Nephron (organoid): ENCODE measurements at regions not wholly inside any gene's neighbourhood (a gene's known extent, or its start where the extent isn't known, plus 50 kb on each side); places are given as distances from the start of the nearest gene placed in this dataset.

Experiments
- H3K27ac Mint-ChIP-seq, 3 experiments: 2 replicates each; pipeline ENCODE4 v1.8.0; 2020; ENCODE audit warnings: mixed read lengths in 3 of 3, mild to moderate bottlenecking in 2 of 3, moderate library complexity in 1 of 3
- H3K27me3 Mint-ChIP-seq: 2 replicates; pipeline ENCODE4 v1.8.0; 2021; ENCODE audit warnings: low read depth, mild to moderate bottlenecking, moderate library complexity, mixed read lengths
- H3K36me3 Mint-ChIP-seq: 2 replicates; pipeline ENCODE4 v1.8.0; 2020; ENCODE audit warnings: low read depth, mixed read lengths
- H3K4me1 Mint-ChIP-seq: 2 replicates; pipeline ENCODE4 v1.8.0; 2020; ENCODE audit warnings: mixed read lengths
- H3K4me3 Mint-ChIP-seq, 3 experiments: 2 replicates each; pipeline ENCODE4 v1.8.0; 2020; ENCODE audit warnings: mild to moderate bottlenecking in 3 of 3, mixed read lengths in 3 of 3, moderate library complexity in 2 of 3
- H3K9me3 Mint-ChIP-seq: 2 replicates; pipeline ENCODE4 v1.8.0; 2020; ENCODE audit warnings: mixed read lengths
- TF ChIP-seq, protein P1 (sequence below), 3 experiments: fragments of 200-600 bp; sonication (generic); IDR thresholded peaks; one replicate each; pipeline ENCODE4 v1.5.0; 2021; ENCODE audit warnings: antibody characterized with exemption in 3 of 3; ENCODE audit not compliant: unreplicated experiment in 3 of 3

DNA sequence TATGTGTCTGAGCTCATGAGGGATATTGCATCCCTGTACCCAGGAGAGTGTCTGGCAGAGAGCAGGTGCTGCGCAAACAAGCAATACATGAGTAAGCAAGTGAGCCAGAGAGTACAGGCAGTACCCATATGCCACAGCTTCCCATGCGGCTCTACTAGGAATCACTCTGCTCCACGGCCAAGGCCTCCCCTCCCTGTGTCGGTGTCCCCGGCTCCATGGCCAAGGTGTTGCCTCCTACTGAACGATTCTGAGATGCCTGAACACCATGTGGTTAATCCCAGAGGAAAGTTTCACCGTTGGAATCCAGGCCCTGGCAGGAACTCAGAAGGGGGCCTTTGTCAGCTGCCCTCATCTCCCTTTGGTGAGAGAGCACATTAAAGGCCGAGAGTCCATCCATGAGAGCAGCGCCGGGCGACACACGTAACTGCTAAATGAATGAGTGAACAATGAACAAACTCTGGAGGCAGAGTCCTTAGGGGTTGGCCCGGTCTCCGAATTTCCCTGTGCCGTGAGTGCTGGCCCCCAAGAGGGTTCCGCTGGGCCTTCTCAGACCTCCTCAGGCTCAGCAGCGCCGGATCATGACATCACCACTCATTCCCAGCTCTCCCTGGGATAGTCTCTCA lies 136.0 kb upstream of the FAM20C start:
- peaks cover 19% of the 10 kb centered on the region for H3K27me3 Mint-ChIP-seq
- H3K4me3 Mint-ChIP-seq: no peak overlapping the region
- H3K27ac Mint-ChIP-seq: no peak overlapping the region
- H3K9me3 Mint-ChIP-seq: peaks cover 4% of the 10 kb centered on the region
- TF ChIP-seq, protein P1, sequence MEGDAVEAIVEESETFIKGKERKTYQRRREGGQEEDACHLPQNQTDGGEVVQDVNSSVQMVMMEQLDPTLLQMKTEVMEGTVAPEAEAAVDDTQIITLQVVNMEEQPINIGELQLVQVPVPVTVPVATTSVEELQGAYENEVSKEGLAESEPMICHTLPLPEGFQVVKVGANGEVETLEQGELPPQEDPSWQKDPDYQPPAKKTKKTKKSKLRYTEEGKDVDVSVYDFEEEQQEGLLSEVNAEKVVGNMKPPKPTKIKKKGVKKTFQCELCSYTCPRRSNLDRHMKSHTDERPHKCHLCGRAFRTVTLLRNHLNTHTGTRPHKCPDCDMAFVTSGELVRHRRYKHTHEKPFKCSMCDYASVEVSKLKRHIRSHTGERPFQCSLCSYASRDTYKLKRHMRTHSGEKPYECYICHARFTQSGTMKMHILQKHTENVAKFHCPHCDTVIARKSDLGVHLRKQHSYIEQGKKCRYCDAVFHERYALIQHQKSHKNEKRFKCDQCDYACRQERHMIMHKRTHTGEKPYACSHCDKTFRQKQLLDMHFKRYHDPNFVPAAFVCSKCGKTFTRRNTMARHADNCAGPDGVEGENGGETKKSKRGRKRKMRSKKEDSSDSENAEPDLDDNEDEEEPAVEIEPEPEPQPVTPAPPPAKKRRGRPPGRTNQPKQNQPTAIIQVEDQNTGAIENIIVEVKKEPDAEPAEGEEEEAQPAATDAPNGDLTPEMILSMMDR (IDR thresholded peaks at IDR 0.05; ENCODE audit: unreplicated experiment in 3 of 3): no peak
- H3K36me3 Mint-ChIP-seq: no peaks in the 10 kb centered on the region
- peaks cover 7% of the 10 kb centered on the region for H3K4me1 Mint-ChIP-seq

DNA sequence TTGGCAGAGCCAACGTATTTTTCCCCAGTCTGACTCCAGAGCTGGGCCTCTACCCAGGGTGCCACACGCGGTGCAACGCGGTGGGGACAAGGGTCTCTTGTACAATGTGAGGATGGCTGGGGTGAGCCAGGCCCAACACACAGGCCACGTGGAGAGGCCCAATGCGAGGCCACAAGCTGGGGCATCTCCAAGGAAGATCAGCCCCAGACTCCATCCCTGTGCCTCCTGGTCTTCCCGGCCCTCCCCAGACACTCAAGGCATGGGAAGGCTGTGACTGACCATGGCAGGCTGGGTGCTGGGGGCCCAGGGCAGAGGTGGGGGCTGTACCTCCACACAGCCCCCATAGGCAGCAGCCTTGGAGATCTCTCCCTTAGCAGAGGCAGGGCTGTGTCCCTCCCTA lies 135.3 kb upstream of the FAM20C start:
- Mint-ChIP-seq H3K27me3 (peaks cover 19% of the 10 kb centered on the region), H3K27ac (no peak overlapping the region), H3K36me3 (no peaks in the 10 kb centered on the region), H3K4me1 (peaks cover 7% of the 10 kb centered on the region), H3K9me3 (peaks cover under 1% of the 10 kb centered on the region), H3K4me3 (no peak overlapping the region)
- TF ChIP-seq, protein P1 (IDR thresholded peaks at IDR 0.05; ENCODE audit: unreplicated experiment in 3 of 3): no peak

DNA sequence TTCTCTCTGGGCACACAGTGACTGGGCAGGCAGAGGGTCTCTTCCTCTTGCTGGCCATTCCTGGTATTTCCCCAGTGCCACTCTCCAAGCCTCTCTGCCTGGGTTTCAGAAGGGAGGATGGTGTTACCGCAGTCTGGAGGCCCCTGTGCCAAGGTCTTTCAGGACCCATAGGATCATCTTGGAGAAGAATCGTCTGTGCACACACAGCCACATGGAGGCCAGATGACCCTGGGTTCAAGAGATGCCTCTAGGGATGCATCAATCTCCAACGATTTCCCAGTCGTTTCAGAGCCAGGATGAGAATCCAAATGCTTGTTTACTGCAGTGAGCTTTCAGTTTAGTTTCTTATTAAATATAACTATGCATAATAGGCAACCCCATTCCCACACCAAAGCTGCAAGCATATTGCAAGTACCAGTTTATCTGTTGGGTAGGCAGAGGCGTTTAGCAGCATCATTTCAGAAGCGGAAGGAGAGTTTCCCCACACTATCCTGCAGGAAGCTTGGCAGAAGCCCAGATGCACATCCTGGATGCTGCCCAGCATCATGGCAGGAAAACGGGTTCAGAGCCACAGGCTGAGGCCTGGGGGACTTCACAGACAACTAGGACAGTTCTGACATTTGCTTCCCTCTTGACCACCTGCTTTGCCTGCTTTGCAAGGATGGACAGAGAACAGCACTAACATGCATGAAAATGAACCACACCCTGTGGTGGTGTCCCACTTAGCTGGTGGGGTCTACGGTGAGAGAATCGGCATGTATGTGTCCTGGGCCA lies 134.7 kb upstream of the FAM20C start:
- peaks cover 7% of the 10 kb centered on the region for H3K4me1 Mint-ChIP-seq
- H3K36me3 Mint-ChIP-seq: no peaks in the 10 kb centered on the region
- TF ChIP-seq, protein P1 (IDR thresholded peaks at IDR 0.05; ENCODE audit: unreplicated experiment in 3 of 3): no peak
- H3K27me3 Mint-ChIP-seq: peaks cover 19% of the 10 kb centered on the region
- no peaks in the 10 kb centered on the region for H3K9me3 Mint-ChIP-seq
- no peak overlapping the region for H3K4me3 Mint-ChIP-seq
- H3K27ac Mint-ChIP-seq: no peak overlapping the region

DNA sequence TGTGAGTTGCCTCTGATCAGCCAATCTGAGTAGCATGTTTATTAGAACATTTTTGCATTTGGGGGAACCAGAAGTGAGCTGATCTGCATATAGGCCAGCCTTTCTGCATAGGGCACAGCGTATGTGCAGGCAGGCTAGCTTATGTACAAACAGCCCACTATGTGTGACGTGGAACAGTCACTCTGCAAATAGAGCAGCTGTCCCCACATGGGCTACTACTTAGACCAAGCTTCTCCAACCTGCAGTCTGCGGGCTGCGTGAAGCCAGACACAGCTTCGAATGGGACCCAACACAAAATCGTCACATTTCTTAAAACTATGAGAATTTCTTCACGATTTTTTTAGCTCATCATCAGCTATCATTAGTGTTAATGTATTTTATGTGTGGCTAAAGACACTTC lies 134.1 kb upstream of the FAM20C start:
- no peak overlapping the region for H3K4me3 Mint-ChIP-seq
- no peak overlapping the region for H3K27ac Mint-ChIP-seq
- peaks cover 19% of the 10 kb centered on the region for H3K27me3 Mint-ChIP-seq
- peaks cover 7% of the 10 kb centered on the region for H3K4me1 Mint-ChIP-seq
- H3K9me3 Mint-ChIP-seq: no peaks in the 10 kb centered on the region
- TF ChIP-seq, protein P1 (IDR thresholded peaks at IDR 0.05; ENCODE audit: unreplicated experiment in 3 of 3): no peak
- no peaks in the 10 kb centered on the region for H3K36me3 Mint-ChIP-seq

DNA sequence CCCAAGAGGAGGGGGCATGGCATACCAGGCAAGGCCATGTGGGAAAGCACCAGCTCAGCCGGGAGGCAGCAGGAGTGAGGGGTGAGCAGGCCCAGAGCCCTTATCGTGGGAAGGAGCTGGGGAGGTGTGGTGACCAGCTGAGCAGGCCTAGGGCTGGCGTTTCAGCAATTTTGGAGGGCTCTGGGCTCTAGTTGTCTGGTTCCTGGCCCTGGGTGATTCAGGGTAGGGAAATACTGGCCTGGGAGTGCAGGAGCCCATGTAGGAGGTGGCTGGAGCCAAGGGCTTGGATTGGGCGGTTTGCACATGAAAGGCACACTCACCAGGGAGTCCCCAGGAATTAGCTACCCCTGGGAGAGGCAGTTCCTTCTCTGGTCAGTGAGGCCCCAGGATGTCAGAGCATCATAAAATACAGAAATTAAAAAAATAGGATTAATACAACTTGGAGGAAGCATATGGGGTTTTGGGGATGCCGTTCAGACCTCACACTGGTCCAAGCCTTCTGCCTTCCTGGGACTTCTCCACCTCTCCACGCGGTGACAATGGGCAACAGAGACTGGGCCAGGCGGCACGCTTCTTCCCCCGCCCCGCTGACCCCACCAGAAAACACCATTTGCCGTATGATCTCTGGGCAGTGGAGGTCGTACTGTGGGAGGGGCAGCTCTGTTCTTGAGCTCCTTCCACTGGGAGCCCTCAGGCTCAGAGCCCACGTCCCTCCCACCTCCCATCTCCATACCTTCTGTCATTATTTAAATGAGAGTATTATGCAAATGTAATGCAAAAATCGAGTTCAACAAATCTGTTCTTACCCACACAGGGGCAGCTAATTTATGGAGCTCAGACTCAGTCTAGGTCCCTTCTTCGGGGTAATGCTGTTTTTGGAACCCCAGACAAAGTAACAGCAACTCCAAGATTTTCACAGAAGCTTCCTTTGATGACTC lies 133.0 kb upstream of the FAM20C start:
- Mint-ChIP-seq H3K9me3 (no peaks in the 10 kb centered on the region), H3K27ac (no peak overlapping the region), H3K36me3 (no peaks in the 10 kb centered on the region), H3K27me3 (peaks cover 26% of the 10 kb centered on the region), H3K4me3 (no peak overlapping the region), H3K4me1 (peaks cover 16% of the 10 kb centered on the region)
- TF ChIP-seq, protein P1 (IDR thresholded peaks at IDR 0.05; ENCODE audit: unreplicated experiment in 3 of 3): no peak
